SK-N-SH (cell line): ENCODE measurements at regions not wholly inside any gene's neighbourhood (a gene's known extent, or its start where the extent isn't known, plus 50 kb on each side); places are given as distances from the start of the nearest gene placed in this dataset.

ENCODE experiments used
- CTCF ChIP-seq: fragments of 200-600 bp; sonication (generic); IDR thresholded peaks from 2 replicates; pipeline ENCODE4 v1.6.1; 2017; ENCODE audit warnings: antibody characterized with exemption, mild to moderate bottlenecking, moderate library complexity
- MAX ChIP-seq: IDR thresholded peaks from 2 replicates; pipeline ENCODE4 v1.4.0; 2012; ENCODE audit warnings: low read depth
- RXRA ChIP-seq: IDR thresholded peaks from 2 replicates; pipeline ENCODE4 v1.4.0; 2012; ENCODE audit warnings: low read depth, mild to moderate bottlenecking, borderline replicate concordance
- SMC3 ChIP-seq: IDR thresholded peaks from 2 replicates; pipeline ENCODE4 v1.6.1; 2012; ENCODE audit warnings: low read depth, low read length, improper control_type of control experiment
- TAF1 ChIP-seq: IDR thresholded peaks from 2 replicates; pipeline ENCODE4 v1.6.1; 2012; ENCODE audit warnings: low read depth, mild to moderate bottlenecking, low read length, moderate library complexity, borderline replicate concordance

GRCh38 chr11:19602406-19602805 lies 110.2 kb upstream of the NAV2 start:
- TF ChIP-seq SMC3 (no peak), CTCF (no peak), RXRA (no peak), TAF1 (no peak), MAX (no peak)
